Astrocyte of the cerebellum (primary cell): ENCODE measurements at regions not wholly inside any gene's neighbourhood (a gene's known extent, or its start where the extent isn't known, plus 50 kb on each side); places are given as distances from the start of the nearest gene placed in this dataset.
"Not testable (repeated sequence)": the region's sequence is repeated elsewhere in the genome, so short reads cannot be mapped to it uniquely, and the experiment has no call there.

Experiments
- DNase-seq: peaks from one replicate; pipeline ENCODE4 v3.0.0-alpha.2; 2011; ENCODE audit warnings: low read depth
- H3K4me3 ChIP-seq: 2 replicates; pipeline ENCODE4 v1.5.1; 2011; ENCODE audit warnings: mild to moderate bottlenecking, low read depth, low read length, moderate library complexity
- in situ Hi-C: cut with HindIII; loops from 2 replicates; pipeline ENCODE4 v1.10.0; 2017; ENCODE audit warnings: low sequenced_read_pairs
- TF ChIP-seq, protein P1 (sequence below): IDR thresholded peaks from 2 replicates; pipeline ENCODE4 v1.5.1; 2012; ENCODE audit warnings: low read length, low read depth, moderate library complexity, mild to moderate bottlenecking; ENCODE audit errors: missing control alignments

DNA sequence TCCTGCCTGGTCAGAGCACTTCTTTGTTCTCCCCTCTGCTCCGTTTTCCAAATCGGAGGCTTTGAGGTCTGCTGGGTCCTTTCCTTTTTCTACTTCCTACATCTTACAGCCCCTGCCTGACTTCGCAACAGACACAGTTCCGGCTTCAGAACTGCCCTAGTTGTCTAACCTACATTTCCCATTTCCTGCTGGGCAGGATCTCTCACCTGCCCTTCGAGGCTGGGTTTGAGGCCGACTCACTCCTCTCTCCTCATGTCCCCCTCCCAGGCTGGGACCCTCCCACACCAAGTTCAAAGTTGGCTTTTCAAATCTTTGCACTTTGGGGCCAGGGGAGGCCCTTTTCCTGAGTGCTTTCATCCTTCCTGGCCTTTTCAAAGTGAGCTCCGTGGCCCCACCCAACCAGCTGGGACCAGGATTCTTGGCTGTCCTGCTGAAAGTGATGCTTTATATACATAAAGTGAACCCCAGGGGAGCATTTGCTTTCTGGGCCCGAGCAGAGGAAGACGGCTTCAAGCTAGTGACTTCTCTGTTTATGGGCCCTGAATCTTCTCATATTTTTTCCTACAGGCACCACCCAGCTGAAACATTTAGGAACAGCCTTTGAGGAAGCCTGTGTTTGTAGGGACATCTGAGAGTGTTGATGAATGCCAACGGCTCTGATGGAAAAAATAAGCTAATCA lies 281.0 kb upstream of the CRY1 start:
- in situ Hi-C loops: loop anchor here (5.0 kb wide), 1 partner anchor 42 kb away; no protein-coding TSS in a partner anchor
- DNase-seq: no peak
- no peak overlapping the region for H3K4me3 ChIP-seq
- TF ChIP-seq, protein P1, sequence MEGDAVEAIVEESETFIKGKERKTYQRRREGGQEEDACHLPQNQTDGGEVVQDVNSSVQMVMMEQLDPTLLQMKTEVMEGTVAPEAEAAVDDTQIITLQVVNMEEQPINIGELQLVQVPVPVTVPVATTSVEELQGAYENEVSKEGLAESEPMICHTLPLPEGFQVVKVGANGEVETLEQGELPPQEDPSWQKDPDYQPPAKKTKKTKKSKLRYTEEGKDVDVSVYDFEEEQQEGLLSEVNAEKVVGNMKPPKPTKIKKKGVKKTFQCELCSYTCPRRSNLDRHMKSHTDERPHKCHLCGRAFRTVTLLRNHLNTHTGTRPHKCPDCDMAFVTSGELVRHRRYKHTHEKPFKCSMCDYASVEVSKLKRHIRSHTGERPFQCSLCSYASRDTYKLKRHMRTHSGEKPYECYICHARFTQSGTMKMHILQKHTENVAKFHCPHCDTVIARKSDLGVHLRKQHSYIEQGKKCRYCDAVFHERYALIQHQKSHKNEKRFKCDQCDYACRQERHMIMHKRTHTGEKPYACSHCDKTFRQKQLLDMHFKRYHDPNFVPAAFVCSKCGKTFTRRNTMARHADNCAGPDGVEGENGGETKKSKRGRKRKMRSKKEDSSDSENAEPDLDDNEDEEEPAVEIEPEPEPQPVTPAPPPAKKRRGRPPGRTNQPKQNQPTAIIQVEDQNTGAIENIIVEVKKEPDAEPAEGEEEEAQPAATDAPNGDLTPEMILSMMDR: no peak

DNA sequence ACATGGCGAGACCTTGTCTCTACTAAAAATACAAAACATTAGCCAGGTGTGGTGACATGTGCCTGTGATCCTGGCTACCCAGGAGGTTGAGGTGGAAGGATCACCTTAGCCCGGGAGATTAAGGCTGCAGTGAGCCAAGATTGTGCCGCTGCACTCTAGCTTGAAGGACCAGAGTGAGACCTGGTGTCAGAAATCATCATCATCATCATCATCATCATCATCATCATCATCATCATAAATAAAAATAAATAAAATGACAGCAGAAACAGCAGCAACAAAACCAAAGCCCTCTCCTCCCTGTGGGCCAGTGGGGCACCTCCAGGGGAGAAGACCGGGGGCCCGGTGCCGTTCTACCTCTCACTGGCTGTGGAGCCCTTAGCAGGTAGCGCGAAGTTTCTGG lies 281.9 kb upstream of the CRY1 start:
- TF ChIP-seq, protein P1: no peak
- no peak overlapping the region for H3K4me3 ChIP-seq
- DNase-seq: no peak
- in situ Hi-C loops: no loop called here

DNA sequence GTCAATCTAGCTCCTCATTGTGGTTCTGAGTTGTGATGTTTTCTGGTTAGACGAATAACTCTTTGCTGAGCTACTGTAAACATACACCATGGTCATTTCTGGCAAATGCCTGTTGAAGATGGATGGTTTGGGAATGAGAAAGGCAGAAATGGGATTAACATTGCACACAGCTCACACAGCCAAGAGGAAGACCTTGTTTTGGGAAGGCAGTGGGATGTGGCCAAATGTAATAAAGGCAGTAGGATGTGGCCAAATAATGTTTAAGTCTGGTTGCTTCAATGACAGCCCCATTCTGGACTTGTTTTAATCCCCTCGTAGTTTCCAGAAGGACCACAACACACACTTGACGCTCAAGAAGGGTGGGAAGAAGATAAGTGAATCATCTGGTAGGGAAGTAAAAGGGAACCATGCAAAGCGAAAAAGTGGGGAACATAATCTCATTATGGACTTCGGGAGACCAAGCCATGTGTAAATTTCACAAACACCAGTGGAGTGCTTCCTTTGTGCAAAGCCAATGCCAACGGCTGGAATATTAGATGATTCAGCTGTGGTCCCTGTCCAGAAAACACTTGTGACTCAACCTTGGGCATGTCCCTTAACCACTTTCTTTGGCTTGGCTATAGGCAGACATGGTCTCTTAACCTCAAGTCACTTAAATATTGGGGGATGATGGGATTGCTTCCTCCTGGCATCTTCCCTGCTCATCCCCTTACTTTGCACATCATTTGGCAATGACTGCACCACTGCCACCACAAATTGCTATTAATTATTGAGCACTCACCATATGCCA lies 284.4 kb upstream of the CRY1 start:
- in situ Hi-C loops: no loop called here
- TF ChIP-seq, protein P1: no peak
- no peak for DNase-seq
- no peak overlapping the region for H3K4me3 ChIP-seq

DNA sequence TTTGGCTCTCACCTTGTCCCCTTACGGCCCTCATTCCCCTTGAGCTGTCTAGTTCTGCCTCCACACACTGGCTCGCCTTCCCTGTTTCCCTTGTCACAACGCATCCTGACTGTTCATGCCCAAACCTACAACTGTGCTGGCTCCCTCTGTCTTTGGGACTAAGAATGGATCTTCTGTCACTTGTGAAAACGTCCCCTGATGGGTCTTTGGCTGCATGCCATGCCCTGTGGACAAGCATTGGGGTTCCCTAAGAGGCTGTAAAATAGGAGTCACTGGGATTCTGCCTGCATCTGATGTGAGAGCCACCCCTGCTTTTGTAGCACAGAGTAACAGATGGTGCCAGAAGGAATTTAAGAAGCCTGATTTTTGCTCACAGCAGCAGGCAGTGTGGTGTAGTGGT lies 285.3 kb upstream of the CRY1 start:
- H3K4me3 ChIP-seq: no peak overlapping the region
- TF ChIP-seq, protein P1: no peak
- no peak for DNase-seq
- in situ Hi-C loops: no loop called here

DNA sequence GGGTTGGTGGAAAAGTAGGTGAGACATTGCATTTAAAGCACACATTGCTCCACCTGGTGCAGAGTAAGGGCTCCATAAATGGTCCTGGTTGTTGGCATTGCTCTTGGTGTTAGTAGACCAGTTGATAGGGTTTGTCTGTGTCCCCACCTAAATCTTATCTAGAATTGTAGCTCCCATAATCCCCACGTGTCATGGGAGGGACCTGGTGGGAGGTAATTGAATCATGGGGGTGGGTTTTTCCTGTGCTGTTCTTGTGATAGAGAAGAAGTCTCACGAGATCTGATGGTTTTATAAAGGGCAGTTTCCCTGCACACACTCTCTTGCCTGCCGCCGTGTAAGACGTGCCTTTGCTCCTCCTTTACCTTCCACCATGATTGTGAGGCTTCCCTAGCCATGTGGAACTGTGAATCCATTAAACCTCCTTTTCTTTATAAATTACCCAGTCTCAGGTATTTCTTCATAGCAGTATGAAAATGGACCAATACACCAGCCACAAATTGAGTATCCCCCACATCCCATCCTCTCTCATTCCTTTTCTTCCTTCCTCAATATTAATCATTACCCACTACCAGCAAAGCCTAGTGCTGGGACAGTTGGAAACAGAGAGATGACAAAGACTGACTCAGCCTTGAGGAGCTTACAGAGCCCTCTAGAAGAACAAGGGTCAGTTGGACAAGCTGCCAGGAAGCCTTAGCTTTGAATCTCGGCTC lies 285.9 kb upstream of the CRY1 start:
- H3K4me3 ChIP-seq, in situ Hi-C loops, DNase-seq: not testable (repeated sequence)

DNA sequence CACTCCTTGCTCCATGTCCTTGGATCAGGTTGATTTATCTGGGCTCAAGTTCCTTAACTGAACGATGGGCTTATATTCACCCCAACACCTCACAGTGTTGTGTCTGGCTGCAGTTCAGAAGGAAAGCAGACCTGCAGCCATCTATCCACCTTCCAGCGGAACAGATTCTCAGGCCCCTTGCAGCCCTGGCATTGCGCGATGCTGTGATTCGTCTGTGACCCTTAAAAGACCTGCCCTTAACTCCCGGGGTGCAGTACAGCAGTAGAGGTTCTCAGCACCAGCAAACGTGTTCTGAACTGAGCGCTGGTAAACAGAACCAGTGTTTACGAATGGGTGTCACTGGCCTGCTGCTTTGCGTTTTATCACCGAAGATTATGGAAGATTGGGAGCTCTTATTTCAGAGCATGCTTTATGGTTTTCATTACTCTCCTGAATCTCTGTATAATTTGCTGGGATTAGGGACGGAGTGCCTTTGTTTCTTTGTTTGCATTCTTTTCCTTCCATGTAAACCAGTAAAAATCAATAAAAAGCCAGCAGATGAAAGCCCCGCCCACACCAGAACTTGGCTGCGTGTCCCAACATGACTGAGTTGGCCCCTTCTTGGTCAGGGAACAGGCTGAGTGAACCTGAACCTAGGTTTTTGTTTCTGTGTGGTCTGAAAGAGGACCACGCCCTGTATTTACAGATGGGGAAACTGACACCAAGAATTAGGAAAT lies 286.7 kb upstream of the CRY1 start:
- in situ Hi-C loops: no loop called here
- H3K4me3 ChIP-seq: no peak overlapping the region
- DNase-seq: no peak

More for the DNA sequence above, 286.7 kb upstream of the CRY1 start:
- TF ChIP-seq, protein P1: no peak
